ENCODE measurements at regions not wholly inside any gene's neighbourhood (a gene's known extent, or its start where the extent isn't known, plus 50 kb on each side); places are given as distances from the start of the nearest gene placed in this dataset.

- DNase-seq = no peak
Measured at GRCh38 chr9:107615321-107615720, 125.8 kb upstream of the KLF4 start.

DNA sequence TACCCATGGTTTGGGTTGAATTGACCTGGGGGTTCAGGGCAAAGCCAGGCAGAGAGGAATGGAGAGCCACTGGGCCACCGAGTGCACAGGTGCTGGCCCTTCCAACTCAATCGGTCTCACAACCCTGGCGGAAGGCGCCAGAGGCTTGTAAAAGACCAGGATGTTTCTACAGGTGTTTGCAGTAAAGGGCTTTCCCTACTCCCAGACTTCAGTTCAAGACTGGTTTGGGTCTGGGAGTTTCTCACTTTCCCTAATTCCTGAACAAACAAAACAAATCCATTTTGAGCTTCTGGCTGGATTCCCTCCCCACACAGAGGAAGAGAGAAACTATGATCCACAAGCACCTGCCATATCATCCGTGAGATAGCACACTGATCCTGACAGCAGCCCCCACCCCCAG lies 125.2 kb upstream of the KLF4 start:
- no peak for DNase-seq

GRCh38 chr9:107613321-107613720 lies 123.8 kb upstream of the KLF4 start:
- no peak for DNase-seq

DNA sequence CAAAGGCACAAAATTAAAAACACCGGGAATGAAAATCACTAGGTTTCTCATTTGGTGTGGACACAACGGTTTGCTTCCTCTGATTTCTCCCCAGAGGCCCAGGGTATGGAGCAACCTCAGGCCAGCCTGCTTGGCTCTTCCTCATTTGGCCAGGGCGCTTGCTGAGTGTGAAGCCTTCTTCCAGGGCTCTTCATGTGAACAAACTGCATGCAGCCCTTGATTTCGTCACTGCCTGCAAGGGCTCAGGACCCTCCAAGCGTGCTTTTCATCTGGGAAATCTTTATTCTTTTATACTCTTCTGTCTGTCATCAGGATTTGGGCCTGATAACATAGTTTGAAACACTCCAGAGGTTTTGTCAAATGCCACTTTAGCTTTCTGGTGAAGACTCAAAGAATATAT lies 122.6 kb upstream of the KLF4 start:
- no peak for DNase-seq

- no peak for DNase-seq
Measured at GRCh38 chr9:107609547-107609946, 120.0 kb upstream of the KLF4 start.

GRCh38 chr9:107606149-107606790 lies 116.7 kb upstream of the KLF4 start:
- no peak for DNase-seq

GRCh38 chr9:107605041-107605440 lies 115.5 kb upstream of the KLF4 start:
- DNase-seq = no peak

GRCh38 chr9:107603281-107603680 lies 113.7 kb upstream of the KLF4 start:
- DNase-seq = no peak

- no peak for DNase-seq
Measured at GRCh38 chr9:107600060-107600573, 110.5 kb upstream of the KLF4 start.

- no peak for DNase-seq
Measured at GRCh38 chr9:107597743-107598217, 108.2 kb upstream of the KLF4 start.

DNA sequence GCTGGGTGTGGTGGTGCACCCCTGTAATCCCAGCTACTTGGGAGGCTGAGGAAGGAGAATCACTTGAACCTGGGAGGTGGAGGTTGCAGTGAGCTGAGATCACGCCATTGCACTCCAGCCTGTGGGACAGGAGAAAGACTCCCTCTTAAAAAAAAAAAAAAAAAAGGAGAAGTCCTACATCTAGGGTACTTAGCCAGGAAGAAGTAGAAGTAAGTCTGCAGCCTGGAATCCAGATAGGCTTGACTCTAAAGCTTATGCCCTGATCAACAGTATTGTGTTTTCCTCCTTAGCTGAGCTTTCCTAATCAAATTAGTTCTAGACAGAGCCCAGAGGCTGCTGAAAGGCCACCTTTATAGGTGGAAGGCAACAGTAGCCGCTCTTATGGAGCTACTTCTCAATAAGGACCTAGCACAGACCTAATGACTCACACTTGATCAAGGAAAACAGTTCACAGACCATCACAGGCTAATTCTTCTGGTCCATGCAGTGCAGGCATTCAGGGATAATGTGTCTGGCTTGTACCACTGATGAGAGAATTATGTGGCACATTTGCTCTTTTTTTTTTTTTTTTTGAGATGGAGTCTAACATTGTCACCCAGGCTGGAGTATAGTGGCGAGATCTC lies 105.5 kb upstream of the KLF4 start:
- DNase-seq = no peak

GRCh38 chr9:107593224-107593870 lies 103.8 kb upstream of the KLF4 start:
- no peak for DNase-seq

- no peak for DNase-seq
Measured at GRCh38 chr9:107592424-107592823, 102.9 kb upstream of the KLF4 start.

- no peak for DNase-seq
Measured at GRCh38 chr9:107591781-107592180, 102.2 kb upstream of the KLF4 start.

DNA sequence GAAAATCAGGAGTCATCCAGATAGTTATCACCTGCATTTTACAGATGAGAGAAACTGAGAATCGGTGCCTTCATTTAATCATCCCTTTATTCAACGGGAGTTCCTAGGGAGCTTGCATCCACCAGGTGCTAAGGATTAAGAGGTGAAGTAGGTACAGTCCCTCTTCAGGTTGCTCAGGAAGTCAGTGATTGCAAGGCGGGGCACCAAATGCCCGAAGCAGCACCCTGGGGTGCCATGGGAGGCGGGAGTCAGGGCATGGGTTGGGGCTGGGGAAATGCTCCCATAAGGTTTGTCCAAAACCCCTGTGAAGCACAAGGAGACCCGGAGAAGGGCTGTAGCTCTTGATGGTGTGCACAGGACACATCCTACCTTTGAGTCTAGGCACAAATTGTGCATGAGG lies 98.8 kb upstream of the KLF4 start:
- no peak for DNase-seq

DNA sequence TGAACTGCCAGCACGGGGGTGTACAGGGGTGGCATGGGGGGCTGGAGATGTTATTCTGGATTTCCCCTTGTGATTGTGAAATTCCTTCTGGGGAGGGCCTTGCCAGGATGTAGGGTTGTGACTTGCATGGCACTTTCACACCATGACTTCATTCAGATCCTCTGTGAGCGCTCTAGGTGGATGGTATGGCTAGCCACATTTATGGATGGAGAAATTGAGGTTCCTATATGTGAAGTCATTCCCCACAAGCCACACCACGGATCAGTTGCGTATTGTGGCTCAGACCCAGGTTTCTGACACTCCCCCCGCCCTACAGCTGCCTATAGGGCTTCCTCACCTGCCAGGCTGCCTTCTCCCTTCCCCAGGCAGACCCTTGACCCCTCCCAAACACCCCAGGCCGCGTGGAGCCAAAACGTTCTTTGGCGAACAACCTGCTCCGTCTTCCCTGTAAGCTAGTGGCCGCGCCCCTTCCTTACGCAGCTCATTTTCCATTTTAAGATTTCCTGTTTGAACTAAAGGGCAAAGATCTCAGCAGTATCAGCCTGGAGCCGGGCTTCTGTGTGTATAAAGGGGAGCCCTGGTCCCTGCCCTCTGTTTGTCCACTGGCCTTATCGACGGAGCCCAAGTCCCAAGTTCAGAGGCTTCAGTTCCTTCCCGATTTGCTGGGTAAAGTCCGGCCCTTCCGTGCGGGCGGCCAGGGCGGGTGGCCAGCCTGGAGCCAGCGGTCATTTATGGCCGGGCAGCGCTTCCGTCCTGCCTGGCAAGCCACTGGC lies 97.8 kb upstream of the KLF4 start:
- no peak for DNase-seq

GRCh38 chr9:107586493-107586892 lies 96.9 kb upstream of the KLF4 start:
- no peak for DNase-seq

GRCh38 chr9:107585465-107585864 lies 95.9 kb upstream of the KLF4 start:
- no peak for DNase-seq

- DNase-seq = no peak
Measured at GRCh38 chr9:107584944-107585343, 95.4 kb upstream of the KLF4 start.

GRCh38 chr9:107584186-107584585 lies 94.6 kb upstream of the KLF4 start:
- no peak for DNase-seq

DNA sequence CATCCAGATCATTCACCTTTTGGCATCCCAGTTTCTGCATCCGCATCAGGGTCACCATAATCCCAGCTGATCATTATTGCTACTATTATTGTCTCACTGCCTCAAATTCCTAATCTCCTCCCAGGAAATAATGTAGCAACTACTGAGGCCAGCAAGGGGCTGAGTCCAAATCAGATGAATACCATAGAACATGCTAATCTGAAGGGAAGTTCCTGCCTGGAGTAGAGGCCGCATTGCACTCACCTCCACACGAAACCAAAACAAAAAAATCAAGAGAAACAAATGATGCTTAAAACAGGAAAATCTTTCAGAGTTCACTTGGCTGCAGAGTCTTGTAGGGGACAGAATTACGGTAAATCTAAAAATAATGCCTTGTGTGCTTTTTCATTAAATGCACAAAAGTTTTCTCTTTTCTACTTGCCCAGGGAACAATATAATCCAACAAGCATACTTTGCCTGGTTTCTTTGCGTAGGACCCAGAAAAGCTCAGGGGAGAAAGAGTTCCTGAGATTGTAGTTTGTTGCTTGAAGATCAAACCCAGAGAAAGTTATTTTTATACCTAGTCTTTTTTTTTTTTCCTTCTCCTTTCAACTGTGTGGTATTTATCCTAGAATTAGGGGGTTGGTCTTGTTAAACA lies 87.7 kb upstream of the KLF4 start:
- DNase-seq = no peak

- DNase-seq = no peak
Measured at GRCh38 chr9:107571148-107571547, 81.6 kb upstream of the KLF4 start.

GRCh38 chr9:107569174-107569573 lies 79.6 kb upstream of the KLF4 start:
- no peak for DNase-seq

All from activated CD4-positive, alpha-beta T cell treated with anti-CD3 and anti-CD28 coated beads, Interleukin-10, Interleukin-2, amounts not matched to agents 100 ng/mL and 50 ng/mL, durations not matched to agents 16 hours and 8 hours (primary cell).